NCI-H1092 (cell line): ENCODE measurements at regions not wholly inside any gene's neighbourhood (a gene's known extent, or its start where the extent isn't known, plus 50 kb on each side); places are given as distances from the start of the nearest gene placed in this dataset.

Experiments
- DNase-seq: peaks from one replicate; lab custom pipeline; 2025; lab: John Stamatoyannopoulos, UW

DNA sequence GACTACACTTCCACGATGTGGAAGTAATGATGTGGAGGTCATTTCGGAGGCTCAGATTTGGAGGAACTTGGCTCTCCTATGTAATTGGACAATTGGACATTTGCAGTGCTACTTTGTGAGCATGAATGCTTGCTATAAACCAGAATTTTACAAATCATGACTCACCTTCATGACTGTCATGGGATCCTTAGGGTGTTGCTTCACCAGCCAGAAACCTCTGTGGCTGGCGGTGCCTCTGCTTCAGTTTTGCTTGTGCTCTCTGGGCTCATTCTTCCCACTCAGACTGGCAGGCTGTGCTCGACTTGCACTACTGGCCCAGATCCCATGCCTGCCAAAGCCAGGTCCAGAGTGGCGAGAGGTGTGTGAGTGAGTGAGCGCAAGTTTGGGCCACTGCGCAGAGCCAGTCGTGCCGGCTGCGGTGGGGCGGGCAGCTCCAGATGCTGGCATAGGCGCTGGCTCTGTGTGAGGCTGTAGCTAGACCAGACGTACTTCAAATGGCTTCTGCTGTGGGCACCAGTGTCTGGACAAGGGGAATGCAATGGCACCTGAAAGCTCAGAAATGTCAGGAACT lies 387.8 kb downstream of the AEBP2 start:
- no peak for DNase-seq

DNA sequence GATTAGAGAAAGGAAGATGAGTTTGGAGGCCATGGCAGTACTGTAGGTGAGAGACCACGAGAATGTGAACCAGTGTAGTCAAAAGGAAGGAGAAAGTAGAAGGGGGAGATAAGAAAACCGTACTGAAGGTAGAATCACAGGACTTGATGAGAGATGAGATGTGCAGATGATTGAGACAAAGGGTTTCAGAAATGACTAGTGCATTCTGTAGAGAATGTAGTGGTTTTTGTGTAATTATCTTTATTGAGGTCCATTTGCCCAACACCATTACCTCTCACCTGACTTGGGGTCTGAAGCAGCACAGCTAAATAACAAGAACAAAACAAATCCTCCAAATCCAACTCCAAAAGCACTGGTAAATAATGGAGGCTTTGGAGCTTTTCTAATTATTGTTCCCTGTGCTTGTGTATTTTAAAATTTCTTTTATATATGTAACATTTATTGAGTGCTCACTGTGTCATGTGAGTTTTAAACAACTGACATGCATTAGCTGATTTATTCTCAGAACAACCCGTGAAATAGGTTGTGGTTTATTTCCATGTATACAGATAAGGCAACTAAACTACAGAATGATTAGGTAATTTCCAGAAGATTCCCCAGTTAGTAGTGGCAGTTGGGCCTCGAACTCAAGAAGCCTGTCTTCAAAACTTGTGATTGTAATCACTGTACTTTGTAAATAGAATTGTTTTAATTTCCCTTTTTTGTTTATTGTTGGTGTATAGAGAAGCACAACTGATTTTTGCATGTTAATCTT lies 390.0 kb downstream of the AEBP2 start:
- DNase-seq, result no peak

DNA sequence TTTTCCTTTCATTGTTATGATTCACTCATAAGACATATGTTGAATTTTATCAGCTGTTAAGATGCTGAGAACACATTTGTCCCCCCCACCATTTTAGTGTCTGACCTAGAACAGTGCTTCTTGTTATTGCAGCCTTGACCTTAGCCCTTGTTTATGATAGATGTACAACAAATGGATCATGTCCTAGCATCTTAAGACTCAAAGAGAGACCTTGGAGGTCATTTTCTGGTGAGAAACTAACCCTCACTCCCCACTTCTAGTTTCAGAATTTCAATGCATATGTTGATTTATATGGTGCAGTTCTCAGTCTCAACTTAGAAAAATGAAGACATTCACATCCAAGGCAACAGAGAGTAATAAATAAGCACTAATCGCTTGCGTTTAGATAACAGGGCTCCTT lies 391.2 kb downstream of the AEBP2 start:
- no peak for DNase-seq

DNA sequence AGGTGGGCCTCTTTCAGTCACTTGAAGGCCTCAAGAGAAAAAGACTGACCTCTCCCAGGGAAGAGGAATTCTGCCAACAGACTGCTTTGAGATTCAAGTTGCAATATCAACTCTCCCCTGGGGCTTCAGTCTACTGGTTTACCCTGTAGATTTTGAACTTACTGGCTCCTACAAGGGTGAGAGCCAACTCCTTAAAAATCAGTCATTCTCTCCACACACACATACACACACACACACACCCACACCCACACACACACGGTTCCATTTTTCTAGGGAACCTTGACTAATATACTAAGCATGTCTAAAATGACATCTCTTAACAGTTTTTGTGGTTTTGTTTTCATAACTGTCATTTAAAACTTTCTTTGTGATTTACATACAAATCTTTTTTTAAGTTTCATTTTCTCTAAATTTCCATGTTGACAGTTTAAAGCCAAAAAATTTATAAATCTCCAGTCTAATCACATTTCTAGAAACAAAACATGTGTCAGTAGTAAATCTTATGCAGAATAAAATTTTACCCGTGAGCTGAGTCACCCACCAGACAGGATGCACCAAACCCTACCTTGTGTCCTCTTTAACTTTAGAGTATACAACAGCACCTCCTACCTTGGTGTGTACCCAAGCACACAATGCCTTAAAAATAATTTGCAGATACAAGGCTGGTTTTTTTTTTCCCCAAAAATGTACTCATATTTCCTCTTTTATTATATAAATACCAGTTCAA lies 394.6 kb downstream of the AEBP2 start:
- no peak for DNase-seq

DNA sequence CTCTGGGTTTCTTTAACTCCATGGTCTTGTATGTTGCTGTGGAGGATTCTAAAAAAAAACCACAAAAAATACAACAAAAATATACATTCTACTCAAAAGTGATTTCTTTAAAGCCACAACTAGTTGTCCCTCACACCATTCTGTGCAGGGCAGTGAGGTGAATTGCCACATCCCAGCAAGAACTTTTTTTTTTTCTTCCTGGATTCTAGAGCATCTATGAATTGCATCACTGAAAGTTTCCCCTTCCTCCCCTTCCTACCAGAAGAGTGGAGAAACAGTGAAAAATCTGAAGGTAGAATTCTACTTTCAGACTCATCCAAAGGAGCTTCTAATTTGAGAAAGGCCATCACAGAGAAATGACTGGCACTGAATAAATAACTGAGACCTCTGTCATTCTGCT lies 395.3 kb downstream of the AEBP2 start:
- DNase-seq, result no peak

DNA sequence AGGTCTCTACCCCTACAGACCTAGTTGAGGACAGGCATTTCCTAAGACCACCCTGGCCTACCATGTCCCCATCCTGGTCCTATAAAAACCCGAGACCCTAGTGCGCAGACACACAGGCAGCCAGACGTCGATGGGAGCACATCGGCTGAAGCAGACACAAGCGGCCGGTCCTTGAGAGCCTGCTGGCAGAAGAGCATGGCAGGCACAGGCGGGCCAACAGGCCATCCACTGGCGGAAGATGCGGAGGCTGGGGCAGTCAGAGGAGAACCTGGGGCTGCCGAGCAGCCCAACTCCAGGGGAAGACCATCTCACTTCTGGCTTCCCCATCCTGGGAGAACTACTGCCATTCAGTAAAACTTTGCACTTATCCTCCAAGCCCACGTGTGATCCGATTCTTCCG lies 396.8 kb downstream of the AEBP2 start:
- DNase-seq, result no peak

DNA sequence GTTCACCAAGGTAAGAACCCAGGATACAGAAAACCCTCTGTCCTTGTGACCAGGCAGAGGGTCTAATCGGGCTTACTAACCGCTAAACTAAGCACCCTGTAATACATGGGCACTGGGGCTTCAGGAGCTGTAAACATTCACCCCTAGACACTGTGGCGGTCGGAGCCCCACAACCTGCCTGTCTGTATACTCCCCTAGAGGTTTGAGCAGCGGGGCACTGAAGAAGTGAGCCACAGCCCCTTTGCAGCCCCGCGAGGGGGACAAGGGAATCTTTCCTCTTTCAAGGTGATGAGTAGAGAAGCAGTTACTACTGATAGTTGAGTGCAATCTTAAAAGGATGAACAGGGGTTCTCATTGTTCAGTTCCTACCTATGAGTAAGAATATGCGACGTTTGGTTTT lies 397.2 kb downstream of the AEBP2 start:
- no peak for DNase-seq

DNA sequence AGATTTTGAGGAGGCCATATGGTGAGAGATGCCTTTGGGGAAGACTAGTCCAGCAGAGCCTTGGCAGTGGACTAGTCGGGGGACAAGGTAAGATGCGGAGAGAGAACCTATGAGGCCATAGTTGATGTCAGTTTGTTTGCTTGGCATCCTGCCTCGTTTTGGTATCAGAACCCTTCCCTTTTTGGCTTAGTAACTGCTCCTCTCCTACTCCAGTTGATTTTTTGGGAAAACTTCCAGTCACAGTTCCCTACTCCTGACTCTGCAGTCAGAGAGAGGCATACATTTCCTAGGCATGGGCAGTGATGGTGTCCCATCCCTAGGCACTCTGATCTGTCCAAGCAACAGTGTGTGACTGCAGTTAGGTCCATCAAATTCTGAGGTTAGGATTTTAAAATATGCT lies 398.3 kb downstream of the AEBP2 start:
- no peak for DNase-seq

DNA sequence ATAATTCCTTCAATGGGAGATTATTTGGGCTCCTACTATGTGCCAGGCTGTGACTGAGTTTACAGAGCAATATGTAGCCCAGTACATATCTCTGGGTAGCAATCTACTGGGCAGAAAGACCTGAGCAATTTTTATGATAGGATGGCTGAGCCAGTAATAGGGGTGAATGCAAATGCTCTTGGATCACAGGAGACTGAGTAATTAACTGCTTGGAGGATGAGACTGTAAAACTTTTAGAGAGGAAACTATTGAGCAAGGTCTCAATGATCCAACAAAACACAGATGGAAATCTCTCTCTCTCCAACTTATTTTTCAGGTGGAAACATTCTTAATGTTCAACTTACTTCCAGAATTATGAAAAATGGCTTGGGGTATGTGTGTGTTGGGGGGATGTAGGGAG lies 402.2 kb downstream of the AEBP2 start:
- DNase-seq, result no peak

DNA sequence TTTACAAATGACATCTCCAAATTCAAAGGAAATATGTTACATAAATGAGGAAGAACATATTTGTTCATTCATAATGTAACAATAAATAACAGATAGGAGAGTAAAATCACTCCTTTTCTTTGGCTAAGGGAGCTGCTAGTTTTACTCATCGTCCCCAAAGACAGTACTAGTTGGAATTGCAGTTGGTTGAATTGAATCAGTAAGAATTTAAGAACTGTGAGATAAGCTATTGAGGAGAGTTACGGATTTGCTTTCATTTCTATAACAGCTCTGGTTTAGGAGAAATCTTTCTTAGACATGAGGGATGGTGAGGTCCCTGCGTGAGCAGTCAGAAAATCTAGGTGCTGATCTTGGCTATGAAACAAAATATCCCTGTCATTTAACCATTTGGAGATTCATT lies 402.8 kb downstream of the AEBP2 start:
- no peak for DNase-seq

DNA sequence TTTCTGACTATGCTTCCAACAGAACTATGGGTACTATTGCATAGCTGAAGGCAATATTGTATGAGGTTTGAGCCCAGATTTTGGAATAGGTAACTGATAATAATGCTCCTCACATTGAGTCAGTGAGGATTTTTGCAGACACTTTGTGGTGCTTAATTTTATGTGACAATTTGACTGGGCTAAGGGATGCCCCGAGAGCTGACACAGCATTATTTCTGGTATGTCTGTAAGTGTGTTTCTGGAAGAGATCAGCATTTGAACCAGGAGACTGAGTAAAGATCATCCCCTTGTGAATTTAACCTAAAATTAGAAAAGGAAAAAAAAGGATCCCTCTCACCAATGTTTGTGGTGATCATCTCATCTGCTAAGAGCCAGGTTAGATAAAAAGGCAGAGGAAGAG lies 404.9 kb downstream of the AEBP2 start:
- DNase-seq, result no peak

DNA sequence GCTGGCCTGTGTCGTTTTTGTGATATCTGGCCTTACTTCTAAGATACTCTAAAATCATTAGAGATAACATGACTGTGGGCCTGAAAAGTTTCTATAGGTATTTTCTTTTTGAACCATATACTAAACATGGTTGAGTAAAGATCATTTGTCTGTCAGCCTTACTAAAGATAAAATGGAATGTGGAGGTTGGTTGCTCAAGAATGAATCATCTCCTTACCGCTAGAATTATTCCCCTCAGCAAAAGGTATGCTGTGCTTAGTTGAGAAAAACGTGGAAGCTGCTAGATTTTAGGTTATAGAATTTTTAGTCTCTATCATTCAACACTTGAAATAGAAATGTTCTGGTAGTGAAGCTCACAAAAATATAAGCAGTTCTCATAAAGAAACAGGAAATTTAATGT lies 407.3 kb downstream of the AEBP2 start:
- DNase-seq, result no peak

DNA sequence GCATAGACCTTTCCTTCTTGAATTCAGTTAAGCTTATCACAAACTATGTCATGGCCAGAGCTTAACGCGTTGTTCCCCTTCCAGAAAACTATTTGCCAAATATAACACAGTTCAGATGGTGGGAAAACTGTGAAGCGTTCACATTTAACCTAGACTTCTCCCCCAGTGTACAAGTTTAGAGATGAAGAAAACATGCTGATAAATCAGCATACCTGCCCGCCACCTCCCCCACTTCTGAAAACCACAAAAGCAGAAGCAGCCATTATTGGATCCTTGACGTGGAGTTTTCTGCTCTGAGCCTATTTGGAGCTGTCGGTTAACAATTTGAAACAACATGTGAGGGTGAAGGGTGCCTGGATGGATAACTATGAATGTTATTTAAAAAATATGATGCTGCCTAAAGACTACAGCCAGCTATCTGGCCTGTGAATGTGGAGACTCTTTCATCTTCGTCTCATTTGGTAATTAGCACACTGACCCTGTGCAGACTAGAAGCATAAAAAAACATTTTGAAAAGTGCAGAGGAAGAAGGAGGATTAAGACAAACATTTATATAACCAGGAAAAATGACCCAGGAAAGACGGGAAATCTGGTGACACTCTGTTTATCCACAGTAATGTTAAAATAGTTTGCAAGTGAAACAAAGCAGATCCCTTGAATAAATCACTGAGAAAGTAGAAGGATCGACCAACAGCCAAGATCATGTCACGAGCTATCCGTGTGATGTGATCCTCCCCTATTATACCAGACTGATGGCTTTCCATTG lies 408.2 kb downstream of the AEBP2 start:
- DNase-seq, result no peak

DNA sequence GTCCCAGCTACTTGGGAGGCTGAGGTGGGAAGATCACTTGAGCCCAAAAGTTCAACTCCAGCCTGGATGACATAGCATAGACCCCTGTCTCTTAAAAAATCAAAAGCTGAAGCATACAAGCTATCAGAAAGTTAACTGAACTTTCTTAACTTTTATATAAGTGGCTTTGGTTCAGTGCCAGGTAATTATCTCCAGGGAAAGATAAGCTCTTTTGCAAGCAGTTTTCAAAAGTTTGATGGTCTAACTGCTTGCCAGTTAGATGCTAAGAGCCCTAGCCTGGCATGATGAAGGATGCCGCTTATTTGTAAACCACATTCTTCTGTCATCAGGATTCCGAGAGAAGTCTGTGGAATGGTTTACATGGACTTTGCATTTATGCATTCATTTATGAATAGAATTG lies 409.1 kb downstream of the AEBP2 start:
- no peak for DNase-seq

DNA sequence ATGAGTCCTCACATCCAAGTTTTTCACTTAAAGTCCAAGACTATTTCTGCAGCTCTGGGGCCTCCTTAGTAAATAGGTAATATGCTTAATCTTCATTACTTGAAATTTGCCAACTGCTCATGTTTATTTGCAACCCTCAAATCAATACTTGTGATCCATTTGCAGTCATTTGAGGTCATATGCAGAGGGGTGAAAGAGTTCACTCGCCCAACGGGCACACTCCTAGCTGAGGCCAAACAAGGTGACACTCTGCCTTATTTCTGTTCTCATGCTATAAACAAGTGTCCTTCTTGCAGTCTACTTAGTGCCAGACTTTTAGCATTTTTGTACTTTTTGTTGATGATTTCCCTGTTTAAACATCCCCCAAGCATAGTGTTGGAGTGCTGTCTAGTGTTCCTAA lies 409.9 kb downstream of the AEBP2 start:
- DNase-seq, result no peak

DNA sequence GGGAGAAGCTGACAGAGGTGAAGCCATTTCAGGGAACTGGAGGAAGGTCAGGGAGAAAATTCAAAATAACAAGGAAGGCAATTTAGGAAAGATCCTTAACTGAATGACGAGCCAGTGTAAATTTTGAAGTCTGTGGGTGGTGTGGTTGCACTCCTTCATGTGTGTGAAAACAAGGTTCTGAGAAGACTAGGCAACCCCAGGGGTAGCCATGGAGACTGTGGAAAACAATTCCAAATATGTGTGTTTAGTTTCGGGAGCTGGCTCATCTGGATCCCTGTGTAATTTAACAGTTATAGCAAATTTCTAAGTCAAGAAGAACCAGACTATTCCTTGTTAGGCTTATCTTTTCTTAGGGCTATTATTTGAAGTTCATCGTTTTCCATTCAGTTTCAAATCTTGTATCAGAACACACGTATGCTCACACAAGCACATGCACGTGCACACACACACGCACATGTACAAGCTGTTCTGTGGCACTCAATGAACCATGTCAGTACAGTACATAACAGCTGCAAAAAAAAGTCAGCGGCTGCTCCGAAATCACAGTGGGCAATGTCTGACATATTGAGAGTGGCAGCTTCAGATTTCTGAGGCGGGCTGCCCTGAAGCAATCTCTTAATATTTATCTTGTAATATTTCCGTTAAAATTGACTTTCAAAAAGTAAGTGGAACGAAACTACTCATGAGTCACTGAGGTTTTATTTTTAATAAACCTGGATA lies 411.2 kb downstream of the AEBP2 start:
- DNase-seq, result no peak

DNA sequence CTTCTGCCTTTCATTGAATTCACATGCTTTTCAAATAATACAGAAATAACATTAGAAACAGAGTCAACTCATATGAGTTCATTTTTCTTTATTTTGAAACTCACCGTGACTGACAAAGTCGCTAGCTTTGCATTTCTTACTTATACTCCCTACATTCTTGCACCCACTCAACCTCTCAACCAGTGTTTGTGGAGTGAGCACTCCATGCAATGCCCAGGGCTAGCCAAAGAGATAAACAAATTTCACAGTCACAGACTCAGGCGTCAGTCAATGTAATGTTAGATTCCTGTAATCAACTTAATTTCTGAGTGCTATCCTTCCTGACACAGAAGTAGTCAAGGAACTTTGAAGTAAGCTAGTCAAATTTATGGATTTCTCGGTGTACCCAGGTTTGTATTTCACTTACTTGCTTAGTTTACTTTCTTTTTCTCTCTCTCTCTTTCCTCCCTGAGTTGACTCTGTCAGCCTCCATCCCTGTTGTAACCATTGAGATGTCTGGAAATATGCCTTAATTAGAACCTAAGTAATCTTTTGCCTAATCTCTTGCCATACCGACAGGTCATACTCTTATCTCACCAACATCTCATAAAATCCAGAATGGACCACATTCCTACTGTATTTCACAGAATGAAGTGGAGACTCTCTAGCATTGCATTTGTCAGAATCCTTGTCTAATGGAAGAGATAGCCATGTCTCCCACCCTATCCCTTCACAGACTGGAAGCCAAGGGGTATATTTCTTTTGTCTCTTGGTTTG lies 413.0 kb downstream of the AEBP2 start:
- DNase-seq, result no peak

DNA sequence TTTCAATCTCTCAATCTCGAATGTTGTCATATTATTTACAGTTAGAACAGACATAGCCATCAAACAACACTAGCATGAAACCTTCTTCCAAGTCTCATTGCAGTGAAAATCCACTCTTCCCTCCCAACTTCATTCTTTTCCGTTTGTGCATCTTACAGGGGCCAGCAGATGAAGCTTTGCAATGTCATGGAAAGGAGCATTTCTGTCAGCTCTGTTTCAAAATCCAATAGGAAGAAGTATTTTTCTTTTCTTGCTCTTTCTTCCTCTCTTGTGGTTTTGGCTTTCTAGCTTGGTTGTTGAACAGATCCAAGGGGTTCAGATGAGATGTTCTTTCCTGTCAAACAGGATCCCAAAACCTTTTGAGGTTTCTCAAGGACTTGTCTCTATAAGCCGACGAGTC lies 416.6 kb downstream of the AEBP2 start:
- no peak for DNase-seq

DNA sequence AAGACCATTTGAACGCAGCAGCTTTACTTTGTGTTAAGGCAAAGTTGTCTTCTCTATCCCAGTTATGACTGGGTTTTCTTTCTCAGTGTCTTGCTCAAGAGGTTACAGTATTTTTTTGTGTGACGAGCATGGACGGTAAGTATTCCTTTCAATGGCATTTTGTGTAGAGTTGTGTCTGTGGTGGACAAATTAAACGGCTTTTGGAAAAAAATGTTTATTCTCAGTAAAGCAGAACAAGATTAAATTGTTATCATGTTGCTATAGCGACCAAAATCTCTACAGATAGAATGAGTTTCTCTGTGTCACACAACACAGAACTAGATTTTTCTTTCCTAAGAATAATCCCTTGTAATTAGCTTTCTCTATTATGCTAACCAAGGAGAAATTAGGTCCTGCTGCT lies 417.1 kb downstream of the AEBP2 start:
- DNase-seq, result no peak

DNA sequence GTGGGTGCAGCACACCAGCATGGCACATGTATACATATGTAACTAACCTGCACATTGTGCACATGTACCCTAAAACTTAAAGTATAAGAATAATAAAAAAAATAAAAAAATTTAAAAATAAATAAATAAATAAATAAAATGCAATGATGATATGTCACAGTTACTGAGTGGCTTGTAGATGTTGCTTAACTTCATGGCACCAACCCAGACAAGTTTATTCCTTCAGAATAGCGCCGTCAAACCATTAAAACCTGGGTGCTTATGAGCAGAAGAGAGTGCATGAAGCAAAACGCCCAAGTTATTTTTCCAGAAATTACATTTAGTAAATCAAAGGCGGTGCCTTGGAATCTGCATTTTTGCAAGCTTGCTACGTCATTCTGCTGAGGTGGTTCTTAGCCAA lies 417.9 kb downstream of the AEBP2 start:
- no peak for DNase-seq

DNA sequence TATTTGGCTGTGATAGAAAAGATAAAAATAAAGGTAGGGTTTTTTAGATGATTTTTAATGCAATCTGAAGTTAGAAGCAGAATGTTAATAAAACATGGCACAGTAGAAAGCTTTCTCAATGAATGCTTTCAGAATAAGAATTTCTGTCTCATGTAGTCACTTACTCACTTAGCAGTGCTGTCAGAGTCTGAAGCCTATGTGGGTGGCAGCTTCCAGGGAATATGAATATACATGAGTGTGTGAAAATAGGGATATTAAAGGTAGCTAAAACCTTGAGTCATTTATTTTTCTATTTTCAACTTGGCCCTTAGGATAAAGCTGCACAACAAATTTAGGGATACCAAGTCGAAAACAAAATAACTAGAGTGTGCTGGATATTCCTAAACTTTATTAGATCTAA lies 427.9 kb downstream of the AEBP2 start:
- no peak for DNase-seq
